GM21786 (cell line): ENCODE measurements at regions not wholly inside any gene's neighbourhood (a gene's known extent, or its start where the extent isn't known, plus 50 kb on each side); places are given as distances from the start of the nearest gene placed in this dataset.
"Not testable (repeated sequence)": the region's sequence is repeated elsewhere in the genome, so short reads cannot be mapped to it uniquely, and the experiment has no call there.

Experiments used
- ATAC-seq: cut with Tn5 transposase; IDR thresholded peaks from one replicate; pipeline ENCODE4 v1.9.1; 2021; ENCODE audit not compliant: unreplicated experiment

DNA sequence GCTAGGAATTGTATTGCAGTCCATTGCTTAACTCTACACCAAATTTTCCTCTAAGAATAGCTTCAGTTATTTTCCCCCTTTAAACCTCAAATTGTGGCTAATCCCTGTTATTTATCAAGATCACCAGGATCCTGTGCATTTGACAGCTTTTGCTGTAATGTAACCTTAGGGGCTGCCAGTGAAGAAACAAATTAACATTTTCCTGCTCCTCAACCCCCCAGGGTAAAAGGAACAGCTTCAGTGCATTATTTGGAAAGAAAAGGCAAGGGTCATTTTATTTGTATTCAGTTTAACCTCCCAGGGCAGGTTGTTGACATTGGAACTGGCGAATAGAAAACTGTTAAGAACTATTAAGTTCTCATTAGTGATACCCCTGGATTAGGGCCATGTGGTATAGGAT, 57.0 kb downstream of the PCDH20 start:
- ATAC-seq: no peak

- ATAC-seq: no peak
Measured at GRCh38 chr13:61350341-61350740, 65.3 kb downstream of the PCDH20 start.

DNA sequence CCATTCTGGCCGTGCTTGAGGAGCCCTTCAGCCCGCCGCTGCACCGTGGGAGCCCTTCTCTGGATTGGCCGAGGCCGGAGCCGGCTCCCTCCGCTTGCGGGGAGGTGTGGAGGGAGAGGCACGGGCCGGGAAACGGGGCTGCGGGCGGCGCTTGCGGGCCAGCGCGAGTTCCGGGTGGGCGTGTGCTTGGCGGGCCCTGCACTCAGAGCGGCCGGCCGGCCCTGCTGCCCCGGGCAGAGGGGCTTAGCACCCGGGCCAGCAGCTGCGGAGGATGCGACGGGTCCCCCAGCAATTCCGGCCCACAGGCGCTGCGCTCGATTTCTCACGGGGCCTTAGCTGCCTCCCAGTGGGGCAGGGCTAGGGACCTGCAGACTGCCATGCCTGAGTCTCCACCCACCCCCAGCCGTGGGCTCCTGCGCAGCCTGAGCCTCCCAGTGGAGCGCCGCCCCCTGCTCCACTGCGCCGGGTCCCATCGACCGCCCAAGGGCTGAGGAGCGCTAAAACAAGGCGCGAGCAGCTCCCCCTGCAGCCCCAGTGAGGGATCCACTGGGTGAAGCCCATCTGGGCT, 76.5 kb downstream of the PCDH20 start:
- ATAC-seq: peak; percentile 49

DNA sequence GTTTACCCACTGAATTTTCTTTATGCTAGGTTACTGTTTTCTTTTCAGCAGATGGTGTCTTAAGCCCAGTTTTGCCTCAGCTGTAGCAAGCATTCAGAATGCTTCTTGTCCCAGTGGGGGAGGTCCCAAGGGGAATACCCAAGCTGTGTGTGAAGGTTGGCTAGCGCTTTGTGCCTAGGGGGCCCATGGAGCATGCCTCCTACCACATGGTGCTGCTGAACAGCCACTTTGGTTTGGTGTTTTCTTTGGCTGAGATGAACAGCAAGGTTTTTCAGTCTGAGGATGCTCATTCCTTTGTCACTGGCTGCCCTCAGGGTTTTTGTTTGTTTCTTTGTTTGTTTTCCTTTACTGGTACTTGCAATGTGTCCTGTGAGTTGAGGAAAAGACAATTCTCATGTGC, 99.0 kb downstream of the PCDH20 start:
- ATAC-seq: no peak

- ATAC-seq: no peak
Measured at GRCh38 chr13:61294467-61295191, 121.0 kb downstream of the PCDH20 start.

- ATAC-seq: peak; percentile 43
Measured at GRCh38 chr13:61286148-61286745, 129.4 kb downstream of the PCDH20 start.

DNA sequence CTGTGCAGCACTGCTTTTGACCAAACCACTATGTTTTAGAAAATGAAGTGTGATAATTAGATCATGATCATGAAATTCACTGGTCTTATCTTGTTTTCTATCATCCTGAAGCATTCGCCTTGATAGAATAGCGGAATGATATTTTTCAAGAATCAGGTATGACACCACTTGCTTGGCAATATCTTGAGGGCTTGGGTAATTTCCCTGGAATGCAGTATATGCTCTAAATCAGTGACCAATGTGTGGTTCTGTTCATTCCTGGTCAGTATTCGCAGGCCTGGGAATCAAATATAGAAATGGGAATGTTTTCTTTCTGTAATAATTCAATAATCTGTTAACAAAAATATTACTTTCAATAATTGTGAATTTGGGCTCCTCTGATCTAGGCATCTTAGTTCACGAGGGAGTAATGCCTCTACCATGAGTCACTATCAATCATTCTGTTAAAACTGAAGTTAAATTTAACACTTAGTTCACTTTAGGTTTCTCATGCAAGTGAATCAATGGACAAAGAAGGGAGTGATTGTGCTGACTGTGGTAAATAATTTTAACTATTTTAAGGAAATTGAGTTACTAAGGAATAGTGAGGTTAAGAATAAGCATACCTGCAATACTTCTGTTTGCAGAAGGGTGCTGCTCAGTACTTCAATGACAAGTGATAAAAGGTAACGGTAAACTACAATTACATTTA, 137.9 kb downstream of the PCDH20 start:
- ATAC-seq: no peak

DNA sequence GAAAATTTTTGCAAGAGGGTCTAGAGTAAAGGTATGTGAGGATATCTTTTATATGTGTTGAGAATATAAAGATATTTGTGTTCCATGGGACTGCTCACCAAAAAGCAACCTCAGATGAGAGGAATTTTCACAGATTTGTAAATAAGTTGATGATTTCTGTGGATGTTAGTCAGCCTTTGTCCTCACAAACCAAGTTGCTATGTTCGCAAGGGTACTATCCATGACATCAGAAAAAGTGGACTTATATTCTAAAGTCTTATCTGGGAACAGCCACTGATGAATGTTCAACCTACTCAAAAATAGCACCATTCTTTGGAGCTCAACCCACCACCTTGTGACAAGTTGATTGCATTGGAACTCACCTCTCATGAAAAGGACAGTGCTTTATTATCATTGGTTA, 138.6 kb downstream of the PCDH20 start:
- ATAC-seq: no peak

GRCh38 chr13:61276401-61276800, 139.2 kb downstream of the PCDH20 start:
- ATAC-seq: no peak

GRCh38 chr13:61275736-61276135, 139.9 kb downstream of the PCDH20 start:
- ATAC-seq: no peak

- ATAC-seq: no peak
Measured at GRCh38 chr13:61275251-61275650, 140.4 kb downstream of the PCDH20 start.

DNA sequence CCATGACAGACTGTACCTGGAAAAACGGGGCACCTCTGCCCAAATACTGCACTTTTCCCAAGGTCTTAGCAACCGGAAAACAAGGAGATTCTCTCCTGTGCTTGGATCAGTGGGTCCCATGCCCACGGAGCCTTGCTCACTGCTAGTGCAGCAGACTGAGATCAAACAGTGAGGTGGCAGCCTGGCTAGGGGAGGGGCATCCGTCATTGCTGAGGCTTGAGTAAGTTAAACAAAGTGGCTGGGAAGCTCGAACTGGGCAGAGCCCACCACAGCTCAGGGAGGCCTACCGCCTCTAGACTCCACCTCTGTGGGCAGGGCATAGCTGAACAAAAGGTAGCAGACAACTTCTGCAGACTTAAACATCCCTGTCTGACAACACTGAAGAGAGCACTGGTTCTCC, 148.8 kb downstream of the PCDH20 start:
- ATAC-seq: not testable (repeated sequence)

- ATAC-seq: no peak
Measured at GRCh38 chr13:61261746-61262472, 153.7 kb downstream of the PCDH20 start.

- peak; percentile 46 for ATAC-seq
Measured at GRCh38 chr13:61258185-61258584, 157.5 kb downstream of the PCDH20 start.

GRCh38 chr13:61255040-61255796, 160.4 kb downstream of the PCDH20 start:
- no peak for ATAC-seq

DNA sequence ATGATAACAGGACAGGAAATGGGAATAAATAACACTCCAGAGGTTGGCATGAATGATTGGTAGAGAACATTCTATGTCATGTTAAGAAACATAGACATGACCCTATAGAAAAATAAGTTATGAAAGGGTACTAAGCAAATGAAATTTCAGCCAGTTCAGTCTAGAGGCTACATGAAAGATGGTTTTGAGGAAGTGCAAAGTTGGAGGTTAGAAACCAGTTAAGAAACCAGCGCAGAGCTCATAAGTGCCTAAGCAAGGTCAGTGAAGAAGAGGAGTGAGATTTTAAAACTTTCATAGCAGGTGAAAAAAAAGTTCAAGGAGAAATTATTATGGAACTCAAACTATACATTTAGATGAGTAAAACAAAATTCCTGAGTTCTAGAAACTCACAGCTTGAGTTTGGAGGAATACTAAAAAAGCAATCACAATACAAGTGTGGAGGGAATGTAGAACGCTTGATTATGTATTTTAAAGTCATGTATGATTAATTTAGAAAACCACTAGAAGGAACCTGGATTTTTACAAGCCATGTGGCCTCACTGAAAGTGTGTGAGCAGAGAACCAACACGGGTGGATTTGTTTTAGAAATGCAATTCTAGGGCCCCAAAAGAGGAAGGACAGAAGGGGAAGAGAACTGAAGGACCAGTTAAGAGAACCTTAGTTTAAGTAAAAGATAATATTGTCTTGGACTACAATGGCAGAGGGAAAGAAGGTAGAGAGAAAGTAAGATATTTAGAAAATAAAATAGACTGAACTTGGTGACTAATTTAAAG, 162.4 kb downstream of the PCDH20 start:
- ATAC-seq: peak; percentile 90

GRCh38 chr13:61252213-61252612, 163.4 kb downstream of the PCDH20 start:
- no peak for ATAC-seq

DNA sequence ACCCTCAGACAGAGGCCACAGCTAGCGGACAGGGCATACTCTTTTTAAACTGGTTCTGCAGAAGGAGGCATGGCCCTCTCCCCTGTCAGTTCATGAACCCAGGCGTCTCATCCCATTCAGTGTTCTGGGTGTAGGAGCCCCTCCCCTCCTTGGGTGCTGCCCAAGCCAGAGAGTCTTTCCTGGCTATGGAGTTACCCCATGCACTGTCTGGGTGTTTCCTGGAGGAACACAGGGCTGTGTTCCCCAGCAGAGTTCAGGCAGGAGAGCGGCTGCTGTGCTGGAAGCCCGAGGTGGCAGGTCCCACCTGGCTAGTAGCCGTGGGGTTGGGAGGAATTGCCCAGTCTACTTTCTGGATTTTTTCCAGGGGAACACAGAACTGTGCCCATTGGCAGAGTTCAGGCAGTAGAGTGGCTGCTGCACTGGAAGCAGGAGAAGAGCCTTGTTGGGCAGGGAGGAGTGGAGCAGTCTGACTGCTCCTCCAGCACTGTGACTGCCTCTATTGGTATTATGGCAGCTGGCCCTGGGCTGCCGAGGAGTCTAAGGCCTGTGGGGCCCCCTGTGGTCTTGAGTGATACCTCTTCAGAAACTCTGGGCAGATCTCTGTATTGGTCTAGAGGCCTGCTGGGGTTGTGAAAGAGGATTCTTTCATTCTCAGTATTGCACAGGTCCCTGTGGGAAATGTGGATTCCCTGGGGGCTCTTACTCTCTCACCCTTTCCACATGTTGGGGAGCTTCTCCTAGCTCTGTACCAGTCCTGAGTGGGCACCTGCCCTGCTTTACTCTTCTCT, 168.3 kb downstream of the PCDH20 start:
- ATAC-seq: peak; percentile 98

- ATAC-seq: no peak
Measured at GRCh38 chr13:61246351-61246750, 169.3 kb downstream of the PCDH20 start.
